GM18508 (cell line): ENCODE measurements at regions not wholly inside any gene's neighbourhood (a gene's known extent, or its start where the extent isn't known, plus 50 kb on each side); places are given as distances from the start of the nearest gene placed in this dataset.
"Not testable (repeated sequence)": the region's sequence is repeated elsewhere in the genome, so short reads cannot be mapped to it uniquely, and the experiment has no call there.

ENCODE experiments used
- ATAC-seq: cut with Tn5 transposase; IDR thresholded peaks from one replicate; pipeline ENCODE4 v1.9.1; 2021; ENCODE audit warnings: moderate number of reproducible peaks; ENCODE audit not compliant: insufficient read depth, unreplicated experiment

DNA sequence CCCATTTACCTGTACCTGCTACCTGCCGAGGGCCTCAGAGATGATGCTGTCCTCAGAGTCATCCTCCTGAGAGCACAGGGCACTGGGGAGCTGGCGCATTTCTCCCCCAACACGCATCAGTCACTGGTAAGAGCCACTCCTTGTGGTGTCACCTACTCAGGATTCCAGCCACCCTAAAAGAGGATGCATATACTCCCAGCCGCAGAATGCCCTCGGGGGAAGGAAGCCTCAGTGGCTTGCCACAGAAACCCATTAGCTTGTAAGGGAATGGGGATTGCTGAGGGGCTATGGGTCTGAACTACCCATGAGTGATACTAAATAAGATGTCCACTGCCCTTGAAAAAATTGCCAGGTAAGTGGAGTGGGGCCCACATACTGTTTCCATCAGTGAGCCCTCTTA is 279.2 kb downstream of the WDR11 start:
- no peak for ATAC-seq

DNA sequence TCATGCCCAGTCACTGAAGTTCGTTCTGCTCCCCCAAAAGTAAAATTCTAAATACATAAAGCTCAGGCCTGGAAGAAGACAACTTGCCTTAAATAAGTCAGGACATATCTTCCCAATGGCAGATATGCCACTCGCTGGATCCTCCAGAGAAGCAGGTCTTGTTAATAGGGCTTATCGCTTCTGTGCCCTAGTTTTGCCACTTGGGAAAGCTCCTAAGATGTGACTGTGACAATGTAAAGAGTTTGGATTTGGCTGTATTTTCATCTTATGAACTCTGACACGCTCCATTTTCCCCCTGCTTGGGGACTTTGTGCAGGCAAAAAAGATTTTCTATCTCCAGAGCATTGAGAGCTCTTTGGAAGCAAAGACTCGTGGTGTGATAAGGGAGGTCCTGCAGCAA is 279.9 kb downstream of the WDR11 start:
- no peak for ATAC-seq

DNA sequence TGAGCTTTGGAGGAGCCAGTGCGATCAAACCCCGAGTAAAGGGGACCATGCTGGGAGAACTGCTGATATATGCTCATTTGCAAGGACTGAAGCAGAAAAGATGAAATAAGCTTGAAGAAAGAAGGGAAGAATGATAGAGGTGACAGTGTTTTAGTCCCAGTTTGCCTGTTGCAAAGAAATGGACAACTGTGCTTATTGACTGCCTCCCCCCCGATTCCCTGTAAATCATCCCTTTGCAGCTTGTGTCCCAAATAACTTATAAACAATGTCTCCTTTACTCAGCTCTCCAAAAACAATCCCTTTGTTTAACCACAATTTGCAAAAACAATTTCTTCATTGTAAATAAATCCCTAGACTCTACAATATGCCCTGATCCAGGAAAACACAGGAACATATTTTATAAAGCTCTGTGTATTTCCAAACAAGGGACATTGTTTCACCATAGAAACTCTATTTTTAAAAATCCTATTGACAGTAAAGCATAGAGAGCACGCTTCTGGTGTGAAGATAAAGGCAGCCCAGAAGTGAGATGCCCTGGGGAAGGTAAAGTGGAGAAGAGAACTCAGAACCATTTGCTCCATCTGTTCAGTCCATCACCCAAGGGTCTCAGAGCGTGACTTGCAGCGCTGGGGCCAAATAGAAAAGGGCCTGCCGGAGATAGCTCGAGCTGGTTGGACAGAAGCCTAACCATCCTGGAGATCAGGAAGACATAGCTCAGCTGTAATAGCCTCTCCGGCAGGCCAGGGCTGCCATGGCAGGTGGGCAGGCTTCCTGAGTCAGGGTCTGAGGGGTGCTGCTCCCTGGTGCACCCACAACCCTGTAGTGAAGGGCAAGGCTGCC is 280.5 kb downstream of the WDR11 start:
- ATAC-seq = no peak

DNA sequence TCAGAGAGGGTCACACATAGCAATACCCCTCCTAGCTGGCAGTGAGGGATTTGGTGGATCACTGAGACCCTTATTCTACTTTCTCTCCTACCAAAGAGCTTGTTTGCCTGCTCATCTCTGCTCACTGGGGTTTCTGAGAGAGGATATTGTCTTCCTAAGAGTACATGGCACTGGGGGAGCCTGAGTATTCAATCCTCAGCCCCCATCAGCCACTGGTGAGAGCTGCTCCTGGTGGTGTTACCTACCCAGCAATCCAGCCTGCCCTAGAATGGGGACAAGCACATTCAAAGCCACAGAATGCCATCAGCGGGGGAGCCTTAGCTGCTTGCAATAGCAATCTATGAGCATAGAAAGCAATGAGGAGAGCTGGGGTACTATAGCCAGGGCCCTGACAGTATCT is 281.1 kb downstream of the WDR11 start:
- no peak for ATAC-seq

DNA sequence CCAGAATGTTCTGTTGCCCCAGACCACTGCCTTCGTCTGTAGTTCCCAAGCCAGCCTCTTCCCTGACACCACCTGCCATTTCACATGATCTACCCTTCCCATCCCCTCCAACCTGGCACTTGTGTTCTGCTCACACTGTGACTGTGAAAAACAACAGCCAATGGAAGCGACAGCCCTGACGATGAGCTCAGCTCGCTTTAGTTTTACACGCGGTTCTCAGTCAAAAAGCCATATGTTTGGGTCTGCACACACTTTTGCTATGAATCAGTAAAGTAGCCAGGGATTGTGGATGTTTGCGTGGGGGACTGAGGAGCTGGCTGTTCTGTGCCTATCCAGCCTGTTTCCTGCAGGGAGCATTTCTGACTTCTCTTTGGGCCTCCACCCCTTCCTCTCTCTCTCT is 282.7 kb downstream of the WDR11 start:
- no peak for ATAC-seq

DNA sequence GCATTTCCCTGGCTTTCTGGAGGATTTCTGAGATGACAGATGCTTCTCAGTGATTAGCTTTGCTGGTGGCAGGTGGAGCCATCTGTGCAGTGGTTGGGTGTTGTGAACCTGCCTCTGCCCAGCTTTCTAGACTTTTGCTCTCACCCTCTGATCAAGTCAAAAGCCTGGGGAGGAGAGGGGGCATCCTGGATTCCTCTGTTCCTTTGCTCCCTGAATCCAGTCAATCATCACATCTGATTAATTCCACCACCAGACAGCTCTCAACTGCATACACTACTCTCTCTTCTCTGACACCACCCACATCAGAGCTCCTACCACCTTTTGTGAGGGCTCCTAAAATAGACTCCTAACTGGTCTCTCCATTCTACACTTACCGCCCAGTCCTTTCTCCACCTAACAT is 283.5 kb downstream of the WDR11 start:
- no peak for ATAC-seq

DNA sequence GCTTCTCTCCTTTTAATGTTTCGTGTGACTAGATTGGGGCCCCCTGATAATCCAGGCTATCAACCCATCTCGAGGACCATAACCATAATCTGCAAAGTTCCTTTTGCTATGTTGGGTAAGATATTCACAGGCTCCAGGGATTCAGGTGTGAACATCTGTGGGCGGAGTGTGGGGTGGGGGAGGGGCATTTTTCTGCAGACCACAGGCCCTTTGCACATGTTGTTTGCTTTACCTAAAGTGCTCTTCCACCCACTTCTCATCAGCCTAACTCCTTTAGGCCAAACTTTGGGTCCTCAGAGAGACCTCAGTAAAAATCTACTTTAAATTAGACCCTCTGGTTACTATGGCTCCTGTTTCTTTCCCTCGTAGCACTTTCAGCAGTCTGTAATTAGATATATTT is 284.4 kb downstream of the WDR11 start:
- ATAC-seq = no peak

DNA sequence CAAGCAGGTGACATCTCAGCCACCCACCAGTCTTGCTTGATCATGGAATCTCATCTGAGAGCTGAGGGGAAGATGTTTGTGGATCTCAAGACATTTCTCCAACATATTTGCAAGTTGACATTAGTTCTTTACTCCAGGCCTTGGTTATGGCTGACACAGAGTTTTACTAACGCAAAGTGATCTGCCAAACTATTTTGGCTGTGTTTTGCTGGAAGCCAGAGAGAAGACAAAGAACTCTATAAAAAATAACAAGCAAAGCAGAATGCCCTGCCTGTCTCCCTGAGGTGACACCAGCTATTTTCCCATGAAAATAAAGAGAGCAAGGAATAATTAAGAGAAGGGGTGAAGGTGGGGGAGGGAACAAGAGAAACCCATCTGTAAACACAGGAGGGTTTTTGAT is 286.4 kb downstream of the WDR11 start:
- ATAC-seq = no peak

DNA sequence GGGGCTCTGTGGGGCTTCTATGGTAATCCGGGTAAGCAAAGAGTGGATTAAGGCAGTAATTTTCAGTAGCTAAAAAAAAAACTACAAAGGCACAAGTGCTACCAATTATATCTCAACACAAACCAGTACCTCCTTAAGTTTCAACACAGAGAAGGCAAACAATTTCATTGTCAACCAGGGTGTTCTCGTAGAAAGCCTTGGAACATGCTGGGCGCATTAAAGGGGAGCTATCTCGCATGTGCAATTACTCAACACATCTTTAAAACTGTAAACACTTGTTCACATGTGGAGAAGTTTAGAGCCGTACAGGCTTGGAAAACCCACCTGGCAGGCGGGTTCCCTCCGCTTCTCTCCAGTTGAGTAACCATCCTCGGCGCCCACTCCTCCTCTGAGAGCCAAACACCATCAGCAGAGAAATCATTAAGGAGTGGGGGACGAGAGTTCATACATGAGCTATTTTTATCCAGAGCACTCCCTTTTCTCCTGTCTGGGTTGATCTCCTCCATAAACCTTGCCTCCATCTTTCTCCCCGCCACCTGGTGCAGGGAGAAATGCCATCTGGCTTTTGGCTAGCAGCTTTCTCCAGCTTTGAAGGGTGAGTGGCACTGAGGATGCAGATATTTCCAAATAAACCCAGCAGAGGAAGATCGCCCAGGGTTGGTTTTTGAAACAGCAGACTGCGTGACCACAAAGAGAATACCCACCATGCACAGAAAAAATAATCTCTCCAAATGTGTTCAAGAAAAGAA is 287.1 kb downstream of the WDR11 start:
- no peak for ATAC-seq

DNA sequence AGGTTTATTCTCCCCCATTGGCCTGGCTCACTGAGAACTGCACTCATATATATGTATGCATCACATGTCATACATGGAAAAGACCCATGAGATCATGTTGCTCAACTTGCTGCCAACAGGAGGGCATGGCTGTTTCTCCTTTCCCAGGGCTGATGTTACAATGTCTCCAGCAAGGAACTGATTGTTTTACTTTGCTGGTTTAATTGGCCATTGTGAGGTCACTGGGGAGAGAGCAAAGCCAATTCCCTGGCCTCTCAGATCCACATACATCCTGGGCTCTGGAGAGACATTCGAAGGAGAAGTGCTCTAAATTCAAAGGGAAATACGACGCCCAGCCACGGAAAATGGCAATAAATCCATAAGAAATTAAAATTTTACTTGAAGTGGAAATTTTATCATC is 287.8 kb downstream of the WDR11 start:
- ATAC-seq = no peak

DNA sequence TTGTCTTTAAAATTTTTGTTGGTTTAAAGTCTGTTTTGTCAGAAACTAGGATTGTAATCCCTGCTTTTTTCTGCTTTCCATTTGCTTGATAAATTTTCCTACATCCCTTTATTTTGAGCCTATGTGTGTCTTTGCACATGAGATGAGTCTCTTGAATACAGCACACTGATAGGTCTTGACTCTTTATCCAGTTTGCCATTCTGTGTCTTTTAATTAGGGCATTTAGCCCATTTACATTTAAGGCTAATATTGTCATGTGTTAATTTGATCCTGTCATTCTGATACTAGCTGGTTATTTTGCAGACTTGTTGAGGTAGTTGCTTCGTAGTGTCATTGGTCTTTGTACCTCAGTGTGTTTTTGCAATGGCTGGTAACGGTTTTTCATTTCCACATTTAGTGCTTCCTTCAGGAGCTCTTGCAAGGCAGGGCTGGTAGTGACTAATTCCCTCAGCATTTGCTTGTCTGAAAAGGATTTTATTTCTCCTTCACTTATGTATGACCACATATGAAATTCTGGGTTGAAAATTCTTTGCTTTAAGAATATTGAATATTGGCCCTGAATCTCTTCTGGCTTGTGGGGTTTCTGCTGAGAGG is 294.7 kb downstream of the WDR11 start:
- not testable (repeated sequence) for ATAC-seq

DNA sequence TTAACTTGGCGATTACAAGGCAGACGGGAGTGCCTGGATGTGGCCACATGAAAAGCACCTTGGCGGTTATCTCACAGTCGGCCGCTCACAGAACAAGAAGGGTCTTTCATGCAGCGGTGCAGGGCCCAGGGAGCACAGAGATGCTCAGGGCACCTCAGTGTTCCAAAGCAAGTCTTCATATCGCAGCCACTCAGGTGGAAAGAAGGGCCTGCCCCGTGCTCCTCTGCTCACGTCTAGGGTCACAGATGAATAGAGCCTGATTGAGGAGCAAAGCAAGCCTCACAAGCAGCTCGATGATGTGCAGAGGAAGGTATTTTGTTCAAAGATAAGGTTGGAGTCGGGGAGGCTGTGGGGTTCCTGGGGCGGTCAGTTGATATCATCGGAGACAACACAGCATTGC is 297.8 kb downstream of the WDR11 start:
- no peak for ATAC-seq

DNA sequence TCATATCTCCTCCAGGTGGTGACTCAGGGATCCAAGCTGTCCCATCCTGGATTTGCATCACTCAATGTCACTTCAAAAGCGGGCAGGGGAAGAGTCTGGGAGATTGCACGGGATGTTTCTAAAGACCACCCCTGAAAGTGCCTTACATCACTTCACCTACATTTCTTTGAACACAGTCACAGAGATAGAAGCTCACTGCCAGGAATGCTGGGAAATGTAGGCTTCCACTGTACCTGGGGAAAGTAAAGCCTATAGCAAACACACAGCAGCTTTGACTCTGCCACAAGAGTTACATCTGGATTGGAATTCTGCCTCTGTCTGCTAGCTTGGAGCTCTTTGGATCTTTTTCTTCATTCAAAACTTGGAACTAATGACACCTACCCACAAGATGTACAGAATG is 300.9 kb downstream of the WDR11 start:
- ATAC-seq = no peak

DNA sequence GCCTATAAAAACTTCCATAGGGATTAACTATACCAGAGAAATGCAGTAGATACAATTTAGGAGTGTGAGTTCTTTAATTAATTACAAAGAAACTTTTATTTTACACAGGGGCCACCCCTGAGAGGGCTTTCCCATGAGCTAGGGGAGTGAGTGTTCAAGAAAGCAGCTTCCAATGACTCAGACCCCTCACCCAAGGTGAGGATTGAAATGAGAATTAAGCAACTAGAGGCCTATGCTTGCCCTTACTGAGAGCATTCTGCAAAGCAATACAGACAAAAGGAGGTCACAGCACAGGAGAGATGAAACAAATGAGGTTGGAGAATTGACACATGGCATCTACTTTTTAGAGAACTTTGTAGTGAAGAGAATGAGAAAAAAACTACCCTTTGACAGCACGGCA is 301.8 kb downstream of the WDR11 start:
- no peak for ATAC-seq

DNA sequence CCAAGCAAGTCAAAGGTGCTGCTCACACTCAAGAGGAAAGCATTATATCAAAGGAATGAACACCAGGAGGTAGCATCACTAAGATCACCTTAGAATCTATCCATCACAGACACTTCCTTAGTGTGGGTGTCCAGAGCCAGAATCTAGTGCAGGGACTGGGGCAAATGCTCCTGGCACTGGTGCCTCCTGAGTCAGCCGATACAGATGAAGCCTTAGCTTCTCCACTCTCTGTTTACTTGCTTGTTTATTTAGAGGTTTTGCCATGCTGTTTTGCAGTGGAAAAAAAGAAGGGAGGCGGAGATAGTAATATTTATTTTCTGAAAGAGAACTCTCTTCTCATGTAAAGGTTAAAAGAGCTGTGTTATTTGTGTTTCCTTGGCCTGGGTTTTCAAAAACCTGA is 303.1 kb downstream of the WDR11 start:
- ATAC-seq = no peak

DNA sequence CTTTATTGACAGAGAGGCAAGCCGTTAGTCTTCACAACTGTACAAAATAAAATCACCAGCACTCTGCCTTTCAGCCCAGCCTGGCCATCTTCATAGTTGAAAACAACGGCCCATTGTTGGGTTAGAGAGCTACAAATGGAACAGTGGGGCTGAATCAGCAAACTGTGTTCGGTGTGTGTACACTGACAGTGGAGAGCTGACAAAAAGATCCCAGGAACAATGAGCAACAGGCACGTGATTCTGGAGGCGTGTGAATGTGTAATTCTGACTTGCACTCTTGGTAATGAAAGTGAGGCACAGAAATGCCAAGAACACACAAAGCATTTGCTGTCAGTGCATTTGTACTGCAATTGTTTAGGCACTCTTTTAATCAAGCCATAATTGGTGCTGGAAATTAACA is 303.7 kb downstream of the WDR11 start:
- ATAC-seq = no peak

DNA sequence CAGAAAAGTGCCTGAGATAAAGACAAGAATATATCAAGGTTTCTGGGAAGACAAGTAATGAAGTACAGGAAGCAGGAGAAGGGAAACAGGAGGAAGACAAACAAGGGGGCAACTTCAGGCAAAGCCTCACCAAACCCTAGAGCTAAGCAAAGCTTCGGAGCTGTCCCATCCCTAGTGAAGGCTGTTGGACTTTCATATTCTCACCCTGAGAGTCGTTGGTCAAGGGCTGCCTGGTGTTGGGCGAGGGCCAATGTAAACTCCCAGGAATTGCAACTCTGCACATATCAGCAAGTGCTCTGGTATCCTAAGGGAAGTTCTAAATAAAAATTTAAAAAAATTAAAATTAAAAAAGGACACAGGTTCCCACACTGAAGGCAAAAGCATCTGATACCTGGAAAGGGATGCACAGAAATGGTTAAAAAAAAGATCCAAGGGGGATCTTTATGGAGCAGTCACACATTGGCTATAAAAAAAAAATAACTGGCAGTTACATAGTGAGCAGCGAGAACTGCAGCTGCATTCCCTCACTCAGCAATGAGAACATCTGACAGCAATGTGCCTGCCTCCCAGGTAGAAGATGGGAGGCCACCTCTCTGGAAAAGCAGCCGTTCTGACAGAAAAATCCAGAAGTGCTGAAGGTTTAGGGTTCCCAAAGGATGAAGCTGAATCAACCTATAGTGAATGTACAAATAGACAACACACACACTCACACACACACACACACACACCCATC is 304.7 kb downstream of the WDR11 start:
- ATAC-seq = no peak

DNA sequence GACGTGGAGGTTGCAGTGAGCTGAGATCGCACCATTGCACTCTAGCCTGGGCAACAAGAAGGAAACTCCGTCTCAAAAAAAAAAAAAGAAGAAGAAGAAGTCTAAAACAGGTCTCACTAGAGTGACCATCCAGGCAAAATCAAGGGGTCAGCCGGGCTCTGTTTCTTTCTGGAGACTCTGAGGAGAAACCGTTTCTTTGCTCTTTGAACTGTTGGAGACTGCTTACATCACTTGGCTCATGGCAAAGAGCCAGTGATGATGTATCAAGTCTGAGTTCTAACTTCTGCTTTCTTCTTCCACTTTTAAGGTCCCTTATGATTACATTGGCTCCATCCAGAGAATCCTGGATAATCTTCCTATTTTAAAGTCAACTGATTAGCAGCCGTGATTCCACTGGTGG is 306.8 kb downstream of the WDR11 start:
- no peak for ATAC-seq

DNA sequence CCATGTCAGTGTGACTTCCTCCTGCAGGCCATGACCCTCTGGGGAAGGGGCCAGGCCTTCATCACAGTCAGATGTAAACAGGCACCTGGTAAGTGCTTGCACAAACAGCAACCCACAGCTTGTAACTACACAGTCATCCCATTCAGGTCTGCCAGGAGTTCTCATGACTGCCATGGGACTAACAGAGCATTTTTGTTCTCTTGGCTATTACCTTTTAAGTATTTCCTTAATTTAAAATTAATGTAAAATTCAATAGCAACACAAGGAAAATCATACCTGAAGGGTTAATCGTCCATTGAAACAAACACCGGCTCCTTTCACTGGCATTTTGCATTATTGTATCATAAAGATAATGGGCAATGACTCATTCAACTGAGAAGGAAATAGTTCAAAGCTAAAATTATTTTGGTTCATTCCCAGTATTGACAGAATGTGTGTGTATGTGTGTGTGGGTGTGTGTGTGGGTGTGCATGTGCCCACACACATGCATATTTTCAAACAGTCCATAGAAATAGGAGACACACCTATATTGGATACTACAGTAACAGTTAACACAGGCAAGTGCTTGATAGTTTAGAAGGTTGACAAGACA is 307.9 kb downstream of the WDR11 start:
- no peak for ATAC-seq

DNA sequence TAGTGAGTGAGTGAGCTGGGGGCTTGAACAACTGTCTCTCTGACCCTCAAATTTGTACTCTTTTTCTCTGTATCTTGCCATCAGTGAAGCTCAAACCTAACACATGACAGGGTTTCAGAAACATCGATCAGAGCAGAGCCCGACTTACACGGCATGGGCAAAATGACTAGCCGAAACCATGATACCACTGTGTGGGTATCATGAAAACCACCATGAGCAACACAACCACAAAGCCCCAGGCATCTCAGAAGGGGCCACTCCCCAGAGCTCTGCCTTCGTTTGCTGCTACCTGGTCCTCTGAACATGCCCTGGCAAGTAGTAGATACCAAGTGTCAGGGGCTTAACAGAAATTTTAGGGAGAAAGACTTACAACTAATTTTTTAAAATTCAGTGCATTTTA is 308.5 kb downstream of the WDR11 start:
- no peak for ATAC-seq
